Endothelial cell of umbilical vein (primary cell): ENCODE measurements at regions not wholly inside any gene's neighbourhood (a gene's known extent, or its start where the extent isn't known, plus 50 kb on each side); places are given as distances from the start of the nearest gene placed in this dataset.

ENCODE experiments used
- BruUV-seq: library from RNA; stranded (reverse); fragments of 400-500 nt; replicated peaks from 2 replicates; lab custom pipeline; 2021; lab: Mats Ljungman, UMichigan
- CTCF ChIA-PET: fragments of 300-600, 350-600 bp; sonication (Branson Sonifier 250); formaldehyde crosslinking; loops from one replicate; lab custom pipeline; 2021; ENCODE audit warnings: antibody characterized with exemption, inconsistent platforms; lab: Charles Lee
- POLR2A ChIA-PET: fragments of 300-600, 350-600 bp; sonication (Branson Sonifier 250); formaldehyde crosslinking; loops from one replicate; lab custom pipeline; 2021; ENCODE audit warnings: antibody characterized with exemption, inconsistent platforms; lab: Charles Lee
- DNase-seq: peaks from one replicate; pipeline ENCODE4 v3.0.0-alpha.2; 2011; ENCODE audit warnings: low read depth, low spot score
- FAIRE-seq: peaks from 2 replicates; lab custom pipeline; 2011; peaks lifted over from hg19 to GRCh38; lab: Jason Lieb, UNC
- H2AFZ ChIP-seq: 2 replicates; pipeline ENCODE4 v1.6.0; 2012; ENCODE audit warnings: low read depth, low read length, control low read depth, inconsistent platforms
- H3K27ac ChIP-seq: 2 replicates; pipeline ENCODE4 v1.5.1; 2011; ENCODE audit warnings: low read depth, mild to moderate bottlenecking, control low read depth, low read length, moderate library complexity; ENCODE audit not compliant: insufficient read depth
- H3K27me3 ChIP-seq, 2 experiments: 2 replicates each; pipeline versions ENCODE4 v1.6.0 to v1.6.1; 2011; ENCODE audit warnings: low read length in 2 of 2, mixed read lengths in 1 of 2; ENCODE audit not compliant: control insufficient read depth in 2 of 2, insufficient read depth in 2 of 2
- H3K36me3 ChIP-seq, 2 experiments: 2 replicates in 1 of 2; 3 replicates in 1 of 2; pipeline ENCODE4 v1.5.1; 2011; ENCODE audit warnings: low read length in 2 of 2, mild to moderate bottlenecking in 1 of 2, moderate library complexity in 1 of 2; ENCODE audit not compliant: control insufficient read depth in 2 of 2, insufficient read depth in 2 of 2; ENCODE audit errors: extremely low read depth in 1 of 2
- H3K4me1 ChIP-seq: 3 replicates; pipeline ENCODE4 v1.5.1; 2011; ENCODE audit warnings: mild to moderate bottlenecking, low read length; ENCODE audit not compliant: control insufficient read depth, insufficient read depth; ENCODE audit errors: extremely low read depth
- H3K4me2 ChIP-seq: 2 replicates; pipeline ENCODE4 v1.6.1; 2011; ENCODE audit warnings: low read length, control low read depth, mixed read lengths; ENCODE audit not compliant: insufficient read depth
- H3K4me3 ChIP-seq, 3 experiments: fragments of 200-600 bp in 1 of 3; sonication (generic), shearing (Covaris generic) in 1 of 3; replicated peaks in 1 of 3; 2 replicates each; pipeline ENCODE4 v1.5.1; 2011 to 2016; ENCODE audit warnings: control low read depth in 3 of 3, low read length in 3 of 3, mild to moderate bottlenecking in 2 of 3, inconsistent platforms in 1 of 3, low read depth in 1 of 3, moderate library complexity in 1 of 3; ENCODE audit not compliant: insufficient read depth in 1 of 3
- H3K79me2 ChIP-seq: 2 replicates; pipeline ENCODE4 v1.6.0; 2012; ENCODE audit warnings: low read length, inconsistent platforms; ENCODE audit not compliant: control insufficient read depth, insufficient read depth
- H3K9ac ChIP-seq: replicated peaks from 2 replicates; pipeline ENCODE3; 2011; ENCODE audit warnings: low read length, control low read depth; ENCODE audit not compliant: insufficient read depth; ENCODE audit errors: extremely low read depth
- H3K9me1 ChIP-seq: replicated peaks from 3 replicates; pipeline ENCODE4 v1.6.0; 2011; ENCODE audit warnings: mild to moderate bottlenecking, low read length; ENCODE audit not compliant: control insufficient read depth, insufficient read depth; ENCODE audit errors: extremely low read depth
- H3K9me3 ChIP-seq: replicated peaks from 2 replicates; pipeline ENCODE4 v1.5.1; 2012; ENCODE audit warnings: low read length, inconsistent platforms; ENCODE audit not compliant: control insufficient read depth, insufficient read depth
- H4K20me1 ChIP-seq: replicated peaks from 2 replicates; pipeline ENCODE3; 2011; ENCODE audit warnings: mild to moderate bottlenecking, low read length; ENCODE audit not compliant: control insufficient read depth, insufficient read depth; ENCODE audit errors: extremely low read depth
- EZH2 ChIP-seq: IDR thresholded peaks from 2 replicates; pipeline ENCODE4 v1.6.1; 2012; ENCODE audit warnings: borderline replicate concordance, low read depth, mild to moderate bottlenecking, moderate library complexity, low read length, inconsistent platforms; ENCODE audit not compliant: severe bottlenecking
- FOS ChIP-seq: IDR thresholded peaks from 2 replicates; pipeline ENCODE4 v1.6.1; 2011; ENCODE audit warnings: mild to moderate bottlenecking, low read length, moderate library complexity, borderline replicate concordance; ENCODE audit not compliant: insufficient read depth
- GATA2 ChIP-seq: IDR thresholded peaks from 2 replicates; pipeline ENCODE4 v1.7.0; 2011; ENCODE audit warnings: low read depth, mild to moderate bottlenecking, moderate library complexity, mixed read lengths, low read length; ENCODE audit not compliant: insufficient read length, insufficient read depth
- MYC ChIP-seq: IDR thresholded peaks from one replicate; pipeline ENCODE4 v1.6.1; 2011; ENCODE audit warnings: mild to moderate bottlenecking, low read depth, low read length
- POLR2A ChIP-seq: IDR thresholded peaks from 2 replicates; pipeline ENCODE4 v1.6.1; 2012; ENCODE audit warnings: low read depth, mild to moderate bottlenecking, control low read depth, low read length
- POLR2AphosphoS5 ChIP-seq: IDR thresholded peaks from 2 replicates; pipeline ENCODE4 v1.6.1; 2012; ENCODE audit warnings: low read depth, mild to moderate bottlenecking, control low read depth, low read length, moderate library complexity; ENCODE audit not compliant: insufficient read depth
- dilution Hi-C: fragments of 300-500 bp; cut with MboI; formaldehyde crosslinking; loops from one replicate; pipeline ENCODE4 v1.15.0; 2019; ENCODE audit warnings: low sequenced_read_pairs; ENCODE audit not compliant: extremely low pct_ligation_motif_present
- intact Hi-C: fragments of 100-400 bp; cut with micrococcal nuclease; formaldehyde crosslinking; loops from one replicate; pipeline ENCODE4 v1.10.0; 2022
- TF ChIP-seq, protein P1 (sequence below), 2 donors: IDR thresholded peaks; 1 replicate in 1 of 2; 2 replicates in 1 of 2; pipeline ENCODE4 v1.5.1; 2011; ENCODE audit warnings: low read length in 2 of 2, mild to moderate bottlenecking in 2 of 2, moderate library complexity in 2 of 2, control low read depth in 1 of 2, inconsistent platforms in 1 of 2, low read depth in 1 of 2; ENCODE audit not compliant: insufficient read depth in 1 of 2; ENCODE audit errors: extremely low read depth in 1 of 2

DNA sequence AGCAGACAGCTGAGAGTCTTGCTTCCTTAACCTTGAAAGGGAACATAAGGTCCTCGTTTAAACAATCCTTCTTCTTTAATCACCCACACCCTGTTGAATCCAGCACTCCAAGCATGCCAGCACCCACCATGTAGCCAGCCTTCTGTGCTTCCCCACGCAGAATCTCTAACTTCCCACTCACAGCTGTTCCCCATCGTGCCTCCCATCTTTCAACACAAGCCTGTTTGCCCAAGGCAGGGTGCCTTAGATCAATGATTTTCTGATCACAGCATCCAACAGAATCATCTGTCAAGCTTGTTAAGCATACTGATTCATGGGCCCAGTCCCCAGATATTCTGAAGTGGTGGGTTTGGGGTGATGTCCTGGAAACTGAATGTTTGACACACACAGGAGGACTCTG lies 530.8 kb downstream of the SH2D4B start:
- H3K27ac ChIP-seq: no peak overlapping the region
- no peaks in the 10 kb centered on the region for H3K36me3 ChIP-seq
- ChIA-PET POLR2A (no interaction called here), CTCF (no interaction called here)
- H3K79me2 ChIP-seq: no peaks in the 10 kb centered on the region
- H2AFZ ChIP-seq: no peak overlapping the region
- no peaks in the 10 kb centered on the region for H3K27me3 ChIP-seq
- dilution Hi-C loops: no loop called here
- no peaks in the 10 kb centered on the region for H3K9me3 ChIP-seq
- H3K4me3 ChIP-seq: no peak overlapping the region
- no peaks in the 10 kb centered on the region for H3K9me1 ChIP-seq
- DNase-seq (no peak), FAIRE-seq (no peak)
- intact Hi-C loops: no loop called here
- no peak overlapping the region for H3K9ac ChIP-seq
- TF ChIP-seq EZH2 (no peak), MYC (no peak), GATA2 (no peak), POLR2A (no peak), FOS (no peak), POLR2AphosphoS5 (no peak)
- TF ChIP-seq, protein P1, sequence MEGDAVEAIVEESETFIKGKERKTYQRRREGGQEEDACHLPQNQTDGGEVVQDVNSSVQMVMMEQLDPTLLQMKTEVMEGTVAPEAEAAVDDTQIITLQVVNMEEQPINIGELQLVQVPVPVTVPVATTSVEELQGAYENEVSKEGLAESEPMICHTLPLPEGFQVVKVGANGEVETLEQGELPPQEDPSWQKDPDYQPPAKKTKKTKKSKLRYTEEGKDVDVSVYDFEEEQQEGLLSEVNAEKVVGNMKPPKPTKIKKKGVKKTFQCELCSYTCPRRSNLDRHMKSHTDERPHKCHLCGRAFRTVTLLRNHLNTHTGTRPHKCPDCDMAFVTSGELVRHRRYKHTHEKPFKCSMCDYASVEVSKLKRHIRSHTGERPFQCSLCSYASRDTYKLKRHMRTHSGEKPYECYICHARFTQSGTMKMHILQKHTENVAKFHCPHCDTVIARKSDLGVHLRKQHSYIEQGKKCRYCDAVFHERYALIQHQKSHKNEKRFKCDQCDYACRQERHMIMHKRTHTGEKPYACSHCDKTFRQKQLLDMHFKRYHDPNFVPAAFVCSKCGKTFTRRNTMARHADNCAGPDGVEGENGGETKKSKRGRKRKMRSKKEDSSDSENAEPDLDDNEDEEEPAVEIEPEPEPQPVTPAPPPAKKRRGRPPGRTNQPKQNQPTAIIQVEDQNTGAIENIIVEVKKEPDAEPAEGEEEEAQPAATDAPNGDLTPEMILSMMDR (IDR thresholded peaks at IDR 0.05; ENCODE audit: extremely low read depth in 1 of 2, insufficient read depth in 1 of 2, low read depth in 1 of 2, low read length in 2 of 2): no peak
- BruUV-seq: no TSS peak
- no peak overlapping the region for H3K4me2 ChIP-seq
- no peaks in the 10 kb centered on the region for H3K4me1 ChIP-seq
- no peaks in the 10 kb centered on the region for H4K20me1 ChIP-seq
